HG02798 (cell line): ENCODE measurements at regions not wholly inside any gene's neighbourhood (a gene's known extent, or its start where the extent isn't known, plus 50 kb on each side); places are given as distances from the start of the nearest gene placed in this dataset.
"Not testable (repeated sequence)": the region's sequence is repeated elsewhere in the genome, so short reads cannot be mapped to it uniquely, and the experiment has no call there.

Experiments used
- ATAC-seq: cut with Tn5 transposase; IDR thresholded peaks from one replicate; pipeline ENCODE4 v1.9.1; 2021; ENCODE audit warnings: mild to moderate bottlenecking; ENCODE audit not compliant: unreplicated experiment, poor library complexity

DNA sequence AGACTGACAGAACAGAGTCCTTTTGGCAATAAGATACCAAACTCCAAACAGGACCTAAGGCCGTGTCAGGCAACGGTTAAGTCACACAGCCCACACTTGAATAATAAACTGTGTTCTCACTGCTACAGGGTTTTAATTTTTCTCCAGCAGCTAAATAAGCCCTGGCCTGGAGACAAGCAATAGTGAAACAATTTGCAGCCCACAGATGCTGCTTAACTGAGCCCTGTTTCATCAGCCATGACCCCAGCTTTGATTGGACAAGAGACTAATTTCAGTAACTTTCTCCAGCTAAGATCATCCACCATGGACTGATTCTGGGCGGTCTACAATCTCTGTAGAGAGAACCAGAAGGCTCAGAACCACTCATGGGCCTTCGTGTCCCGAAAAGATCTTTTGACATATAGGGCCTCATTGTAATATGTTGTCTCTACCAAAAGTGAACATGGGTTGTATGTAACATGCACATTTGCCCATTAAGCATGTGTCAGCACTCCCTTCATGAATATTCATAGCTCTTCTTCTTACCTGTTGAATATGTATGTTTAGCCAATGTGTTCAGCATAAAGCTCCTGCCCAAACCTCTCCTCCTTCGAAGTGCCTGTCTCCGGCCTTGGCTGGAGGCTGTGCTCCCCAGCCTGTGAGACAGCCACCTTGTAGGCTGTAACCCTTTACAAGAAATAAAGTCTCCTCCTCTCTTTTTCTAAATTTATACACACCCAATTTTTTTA lies 223.1 kb upstream of the AKR1E2 start:
- no peak for ATAC-seq

- no peak for ATAC-seq
These were observed 226.5 kb upstream of the AKR1E2 start for GRCh38 chr10:4599471-4599870.

- ATAC-seq = not testable (repeated sequence)
These were observed 228.1 kb upstream of the AKR1E2 start for GRCh38 chr10:4597898-4598297.

GRCh38 chr10:4596951-4597350 lies 229.1 kb upstream of the AKR1E2 start:
- no peak for ATAC-seq

GRCh38 chr10:4595719-4596319 lies 230.2 kb upstream of the AKR1E2 start:
- no peak for ATAC-seq

DNA sequence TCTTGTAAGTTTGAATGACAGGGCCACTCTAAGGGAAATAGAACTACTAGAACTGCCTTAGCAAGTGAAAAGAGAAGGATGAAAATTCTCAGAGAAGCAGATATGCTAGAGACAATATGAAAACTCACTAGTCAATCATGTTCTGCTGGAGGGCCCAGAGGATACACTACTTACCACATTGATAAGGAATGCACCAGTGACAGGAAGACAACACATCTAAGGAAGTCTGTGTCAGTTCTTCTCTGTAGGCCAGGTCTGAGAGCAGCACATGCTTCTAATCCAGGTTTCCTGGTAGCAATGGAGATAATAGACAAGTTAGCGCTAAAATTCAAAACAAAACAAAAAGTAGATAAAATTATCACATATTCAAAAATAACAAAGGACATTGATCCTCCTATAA lies 235.2 kb upstream of the AKR1E2 start:
- ATAC-seq = no peak

- ATAC-seq = no peak
These were observed 237.2 kb upstream of the AKR1E2 start for GRCh38 chr10:4588824-4589223.

DNA sequence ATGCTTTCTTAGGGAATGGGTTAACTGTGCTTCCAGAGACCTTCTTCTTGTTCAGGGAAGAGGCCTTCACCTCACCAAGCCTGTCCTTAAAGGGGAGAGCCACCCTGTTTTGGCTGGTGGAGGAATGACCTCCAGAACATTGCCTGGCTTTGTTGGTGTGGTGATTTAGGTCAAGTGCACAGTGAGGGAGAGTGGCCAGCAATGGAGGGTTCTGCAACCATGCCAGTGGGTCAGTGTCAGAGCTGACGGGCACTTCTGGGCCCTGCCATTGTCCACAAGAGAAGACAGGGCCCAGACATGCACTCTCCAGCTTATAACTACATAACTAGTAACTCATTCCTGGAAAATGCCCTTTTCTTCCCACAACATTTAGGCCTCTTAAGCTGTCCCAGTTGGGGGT lies 238.5 kb upstream of the AKR1E2 start:
- ATAC-seq = no peak

DNA sequence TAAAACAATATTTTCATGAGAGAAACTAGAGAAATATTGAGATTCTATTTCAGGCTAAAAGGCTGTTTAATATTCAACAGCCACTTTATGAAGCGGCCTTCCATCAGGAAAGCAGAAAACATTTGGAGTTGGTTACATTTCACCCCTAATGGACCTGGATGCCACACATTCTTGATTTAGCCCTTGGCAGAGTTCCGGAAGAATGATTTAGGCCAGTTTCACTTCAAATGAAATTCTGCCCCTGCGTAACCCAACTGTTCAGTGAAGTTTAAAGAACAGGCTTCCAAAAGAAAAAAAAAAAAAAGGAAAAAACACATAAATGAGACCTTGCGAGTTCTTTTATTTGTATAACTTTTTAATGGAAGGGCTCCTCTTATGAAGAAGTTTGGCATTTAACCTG lies 239.2 kb upstream of the AKR1E2 start:
- no peak for ATAC-seq

GRCh38 chr10:4581929-4582328 lies 244.1 kb upstream of the AKR1E2 start:
- no peak for ATAC-seq

- ATAC-seq = no peak
These were observed 246.2 kb upstream of the AKR1E2 start for GRCh38 chr10:4579844-4580243.

DNA sequence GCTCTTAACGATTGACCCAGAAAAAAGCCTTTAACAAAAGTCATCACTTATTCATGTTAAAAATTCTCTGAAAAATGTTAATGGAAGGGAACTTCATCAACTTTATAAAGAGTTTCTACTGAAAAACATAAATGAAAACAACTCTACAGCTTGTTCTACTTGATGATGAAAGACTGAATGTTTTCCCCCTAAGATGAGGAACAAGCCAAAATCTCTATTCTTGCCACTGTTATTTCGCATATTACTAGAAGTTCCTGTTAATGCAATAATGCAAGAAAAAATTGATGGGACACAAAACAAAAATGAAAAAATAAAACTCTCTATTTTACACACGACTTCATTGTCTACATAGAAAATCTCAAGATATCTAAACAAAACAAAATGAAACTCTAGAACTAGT lies 249.8 kb upstream of the AKR1E2 start:
- no peak for ATAC-seq

DNA sequence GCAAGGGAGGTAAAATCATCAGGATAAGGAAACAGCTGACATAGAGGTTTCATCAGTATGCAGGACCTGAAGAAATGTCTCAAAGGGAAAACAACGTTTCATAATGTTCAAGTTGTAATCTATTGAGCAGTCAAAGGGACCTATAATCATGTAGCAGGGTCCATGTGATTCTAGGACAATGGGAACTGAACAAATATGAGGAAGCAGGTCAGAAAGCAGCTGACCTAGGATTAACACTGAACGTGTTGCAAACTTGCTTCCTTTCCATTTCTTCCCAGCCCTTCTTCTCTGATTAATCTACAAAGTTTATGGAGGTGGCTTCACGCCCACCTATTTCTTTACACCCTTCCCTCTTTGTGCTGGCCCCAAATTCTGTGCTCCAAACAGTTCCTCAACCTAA lies 256.9 kb upstream of the AKR1E2 start:
- ATAC-seq = no peak

DNA sequence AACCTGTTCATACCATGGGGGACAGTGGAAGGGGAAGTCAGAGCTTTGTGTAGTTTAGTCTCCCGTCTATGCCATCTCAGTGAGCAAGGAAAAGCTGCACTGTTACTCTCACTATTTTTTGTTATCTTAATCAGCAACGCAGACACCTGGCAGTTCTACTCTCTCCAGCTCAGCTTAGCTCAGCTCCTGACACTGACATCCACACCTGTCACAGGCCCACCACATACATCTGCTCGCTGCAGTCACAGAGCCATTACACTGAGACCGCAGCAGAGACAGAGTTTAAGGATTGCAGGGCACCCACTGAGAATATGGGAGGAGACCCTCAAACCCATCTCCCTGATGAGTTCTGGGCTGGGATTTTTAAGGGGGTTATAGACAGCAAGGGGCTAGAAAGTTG lies 257.3 kb upstream of the AKR1E2 start:
- no peak for ATAC-seq

GRCh38 chr10:4568086-4568485 lies 257.9 kb upstream of the AKR1E2 start:
- no peak for ATAC-seq

- no peak for ATAC-seq
These were observed 258.4 kb upstream of the AKR1E2 start for GRCh38 chr10:4567637-4568036.

DNA sequence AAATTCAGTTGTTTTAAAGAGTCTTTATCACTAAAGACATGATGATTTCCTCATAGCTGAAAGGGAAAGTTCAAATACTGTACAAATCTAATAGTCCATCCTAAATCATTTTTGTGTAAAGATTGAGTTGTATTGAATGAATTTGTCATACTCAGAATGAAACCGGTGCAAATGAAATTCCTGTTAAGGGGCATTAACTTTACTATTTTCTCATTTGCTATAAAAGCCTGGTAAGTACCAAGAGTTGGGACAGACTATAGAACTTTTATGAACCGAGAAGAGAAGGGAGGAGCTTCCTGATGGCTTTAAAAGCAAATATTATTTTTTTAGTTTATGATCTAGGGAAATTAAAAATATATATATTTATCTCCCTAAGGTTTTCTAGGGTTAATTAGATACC lies 260.0 kb upstream of the AKR1E2 start:
- ATAC-seq = no peak

GRCh38 chr10:4561296-4561695 lies 264.7 kb upstream of the AKR1E2 start:
- ATAC-seq = no peak

DNA sequence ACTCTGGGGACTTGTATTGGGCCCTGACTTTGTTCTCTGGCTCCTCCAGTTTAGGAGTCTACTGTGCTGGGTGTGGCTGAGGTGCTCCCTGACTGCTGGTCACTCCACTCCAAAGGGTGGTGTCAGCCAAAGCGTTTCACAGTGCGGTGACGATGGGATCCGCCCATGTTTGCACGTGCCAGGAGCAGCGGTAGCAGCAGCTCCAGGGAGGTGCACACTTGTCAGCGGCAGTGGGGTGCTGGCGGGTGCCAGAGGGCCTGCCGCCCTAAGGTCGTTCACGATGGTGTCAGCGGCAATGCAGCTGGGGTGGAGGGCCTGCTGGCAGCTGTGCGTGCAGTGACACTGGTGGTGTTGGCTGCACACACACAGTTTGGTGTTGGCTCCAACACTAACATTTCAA lies 268.5 kb upstream of the AKR1E2 start:
- ATAC-seq = no peak

DNA sequence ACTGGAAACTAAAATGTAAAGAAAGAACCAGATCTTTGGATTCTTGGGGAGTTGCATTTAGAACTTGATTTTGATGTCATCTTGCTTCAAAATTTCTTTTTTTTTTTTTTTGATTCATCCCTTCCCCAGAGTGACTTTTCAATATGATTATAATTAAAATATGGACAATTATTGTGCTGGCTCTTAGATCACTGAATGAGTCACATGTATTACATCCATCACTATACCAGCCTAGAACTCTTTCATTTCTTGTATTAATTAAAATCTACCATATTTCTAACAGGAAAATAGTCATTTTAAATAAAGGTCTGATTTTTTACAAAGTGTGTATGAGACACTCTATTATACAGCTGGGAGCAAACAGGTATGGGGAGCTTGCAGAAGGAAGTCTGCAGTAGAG lies 269.5 kb upstream of the AKR1E2 start:
- no peak for ATAC-seq

DNA sequence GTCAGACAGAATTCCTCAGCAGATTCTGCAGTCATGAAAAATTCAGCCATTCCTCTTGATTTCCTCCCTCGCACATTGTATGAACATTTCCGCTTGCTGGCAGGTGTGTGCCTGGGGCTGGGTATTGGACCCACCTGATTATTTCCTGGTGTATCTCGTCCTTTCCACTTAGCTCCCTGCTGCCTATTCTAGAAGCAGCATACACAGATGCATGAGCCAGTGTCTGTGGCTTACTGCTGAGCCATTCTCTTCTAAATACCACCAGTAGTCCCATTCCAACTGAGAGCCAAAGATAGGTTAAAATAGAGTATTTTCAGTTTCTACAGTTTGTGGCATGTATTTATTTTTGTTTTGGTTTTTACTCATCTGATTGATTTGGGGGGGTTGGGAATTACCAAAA lies 270.1 kb upstream of the AKR1E2 start:
- no peak for ATAC-seq

GRCh38 chr10:4549139-4549653 lies 276.8 kb upstream of the AKR1E2 start:
- no peak for ATAC-seq
